ENCODE measurements at regions not wholly inside any gene's neighbourhood (a gene's known extent, or its start where the extent isn't known, plus 50 kb on each side); places are given as distances from the start of the nearest gene placed in this dataset.

GRCh38 chr1:235027076-235027861, 101.4 kb downstream of the TOMM20 start:
- no peak overlapping the region for H3K4me2 ChIP-seq (ENCODE audit: low read length)
- no peaks in the 10 kb centered on the region for H3K79me2 ChIP-seq (ENCODE audit: insufficient read depth, low read length)
- H3K9me2 ChIP-seq (ENCODE audit: low read depth, low read length) = no peaks in the 10 kb centered on the region
- no peaks in the 10 kb centered on the region for H3K9me3 ChIP-seq (ENCODE audit: low read length)
- no peak overlapping the region for H3K27ac ChIP-seq (ENCODE audit: low read depth, low read length, poor library complexity, severe bottlenecking)
- no peaks in the 10 kb centered on the region for H3K27me3 ChIP-seq (ENCODE audit: insufficient read depth, low read length)
- H3F3A ChIP-seq (ENCODE audit: insufficient read depth, low read length) = no peaks in the 10 kb centered on the region
- no peaks in the 10 kb centered on the region for H3K36me3 ChIP-seq (ENCODE audit: insufficient read depth, low read length)
- no peaks in the 10 kb centered on the region for H3K4me1 ChIP-seq (ENCODE audit: insufficient read depth, low read length, severe bottlenecking)
- no peak overlapping the region for H2AFZ ChIP-seq (ENCODE audit: low read length)
- H3K9ac ChIP-seq (ENCODE audit: low read length) = no peak overlapping the region
- no peaks in the 10 kb centered on the region for H4K20me1 ChIP-seq (ENCODE audit: insufficient read depth, low read length)
- TF ChIP-seq CTCF (IDR thresholded peaks at IDR 0.05; ENCODE audit: low read length) (no peak), EZH2 (IDR thresholded peaks at IDR 0.05; ENCODE audit: borderline replicate concordance, low read length) (no peak)
- H3K4me3 ChIP-seq (ENCODE audit: low read depth, low read length, poor library complexity, severe bottlenecking) = no peak overlapping the region

DNA sequence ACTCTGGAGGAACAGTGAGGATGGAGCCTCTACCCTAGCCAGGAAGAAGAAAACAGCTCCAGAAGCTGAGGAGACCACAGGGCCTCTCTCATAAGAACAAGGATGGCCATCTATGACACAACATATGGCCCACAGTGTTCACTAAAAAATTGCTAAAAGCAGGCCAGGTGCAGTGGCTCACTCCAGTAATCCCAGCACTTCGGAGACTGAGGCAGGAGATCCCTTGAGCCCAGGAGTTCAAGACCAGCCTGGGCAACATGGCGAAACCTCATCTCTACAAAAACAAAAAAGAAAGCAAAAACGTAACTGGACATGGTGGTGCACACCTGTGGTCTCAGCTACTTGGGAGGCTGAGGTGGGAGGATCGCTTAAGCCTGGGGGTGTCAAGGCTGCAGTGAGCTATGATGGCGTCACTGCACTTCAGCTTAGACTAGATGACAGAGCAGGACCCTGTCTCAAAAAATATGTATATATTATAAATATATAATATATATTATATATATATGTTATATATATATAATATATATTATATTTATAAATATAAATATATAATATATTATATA, 103.1 kb downstream of the TOMM20 start:
- H3K4me2 ChIP-seq (ENCODE audit: low read length) = no peak overlapping the region
- no peak for TF ChIP-seq CTCF (IDR thresholded peaks at IDR 0.05; ENCODE audit: low read length)
- TF ChIP-seq EZH2 (IDR thresholded peaks at IDR 0.05; ENCODE audit: borderline replicate concordance, low read length) = no peak
- H2AFZ ChIP-seq (ENCODE audit: low read length) = no peak overlapping the region

GRCh38 chr1:235024711-235025421, 103.8 kb downstream of the TOMM20 start:
- no peaks in the 10 kb centered on the region for H4K20me1 ChIP-seq (ENCODE audit: insufficient read depth, low read length)
- H3K9me3 ChIP-seq (ENCODE audit: low read length) = no peaks in the 10 kb centered on the region
- no peak overlapping the region for H3K27ac ChIP-seq (ENCODE audit: low read depth, low read length, poor library complexity, severe bottlenecking)
- no peak overlapping the region for H3K4me3 ChIP-seq (ENCODE audit: low read depth, low read length, poor library complexity, severe bottlenecking)
- no peaks in the 10 kb centered on the region for H3K4me1 ChIP-seq (ENCODE audit: insufficient read depth, low read length, severe bottlenecking)
- H2AFZ ChIP-seq (ENCODE audit: low read length) = no peak overlapping the region
- peaks cover 4% of the 10 kb centered on the region; the same call in 1 of the 2 replicates for H3K27me3 ChIP-seq (ENCODE audit: insufficient read depth, low read length)
- TF ChIP-seq CTCF (IDR thresholded peaks at IDR 0.05; ENCODE audit: low read length) = no peak
- TF ChIP-seq EZH2 (IDR thresholded peaks at IDR 0.05; ENCODE audit: borderline replicate concordance, low read length) = no peak
- no peaks in the 10 kb centered on the region for H3F3A ChIP-seq (ENCODE audit: insufficient read depth, low read length)
- H3K9me2 ChIP-seq (ENCODE audit: low read depth, low read length) = no peaks in the 10 kb centered on the region
- no peaks in the 10 kb centered on the region for H3K79me2 ChIP-seq (ENCODE audit: insufficient read depth, low read length)
- no peaks in the 10 kb centered on the region for H3K36me3 ChIP-seq (ENCODE audit: insufficient read depth, low read length)
- no peak overlapping the region for H3K4me2 ChIP-seq (ENCODE audit: low read length)
- H3K9ac ChIP-seq (ENCODE audit: low read length) = no peak overlapping the region

More for the DNA sequence above, 103.1 kb downstream of the TOMM20 start:
- H3K36me3 ChIP-seq (ENCODE audit: insufficient read depth, low read length) = no peaks in the 10 kb centered on the region
- no peaks in the 10 kb centered on the region for H4K20me1 ChIP-seq (ENCODE audit: insufficient read depth, low read length)
- no peaks in the 10 kb centered on the region for H3K4me1 ChIP-seq (ENCODE audit: insufficient read depth, low read length, severe bottlenecking)
- H3K9me3 ChIP-seq (ENCODE audit: low read length) = no peaks in the 10 kb centered on the region
- peaks cover 4% of the 10 kb centered on the region; the same call in 1 of the 2 replicates for H3K27me3 ChIP-seq (ENCODE audit: insufficient read depth, low read length)
- H3K9ac ChIP-seq (ENCODE audit: low read length) = no peak overlapping the region
- no peak overlapping the region for H3K4me3 ChIP-seq (ENCODE audit: low read depth, low read length, poor library complexity, severe bottlenecking)
- H3K9me2 ChIP-seq (ENCODE audit: low read depth, low read length) = no peaks in the 10 kb centered on the region
- no peak overlapping the region for H3K27ac ChIP-seq (ENCODE audit: low read depth, low read length, poor library complexity, severe bottlenecking)
- no peaks in the 10 kb centered on the region for H3F3A ChIP-seq (ENCODE audit: insufficient read depth, low read length)
- no peaks in the 10 kb centered on the region for H3K79me2 ChIP-seq (ENCODE audit: insufficient read depth, low read length)
